ENCODE measurements at regions not wholly inside any gene's neighbourhood (a gene's known extent, or its start where the extent isn't known, plus 50 kb on each side); places are given as distances from the start of the nearest gene placed in this dataset.

DNA sequence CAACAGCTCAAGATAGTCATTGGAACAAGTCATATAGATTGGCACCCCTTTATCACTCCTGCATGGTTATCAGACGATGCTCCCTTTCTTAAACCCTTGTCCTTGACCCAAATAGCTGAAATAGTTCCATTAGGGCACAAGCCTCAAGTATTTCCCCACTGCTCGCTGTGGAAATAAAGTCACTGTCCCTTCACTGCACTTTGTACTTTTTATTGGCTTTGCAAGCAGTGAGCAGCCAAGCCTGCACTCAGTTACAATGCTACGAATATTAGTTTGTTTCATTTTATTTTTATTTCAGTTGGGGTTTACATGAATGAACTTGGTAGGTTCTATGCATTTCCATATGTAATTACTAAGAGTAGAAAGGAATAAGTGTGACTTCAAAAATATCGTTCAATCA lies 1176.4 kb downstream of the BRINP3 start:
- TF ChIP-seq, protein P1, sequence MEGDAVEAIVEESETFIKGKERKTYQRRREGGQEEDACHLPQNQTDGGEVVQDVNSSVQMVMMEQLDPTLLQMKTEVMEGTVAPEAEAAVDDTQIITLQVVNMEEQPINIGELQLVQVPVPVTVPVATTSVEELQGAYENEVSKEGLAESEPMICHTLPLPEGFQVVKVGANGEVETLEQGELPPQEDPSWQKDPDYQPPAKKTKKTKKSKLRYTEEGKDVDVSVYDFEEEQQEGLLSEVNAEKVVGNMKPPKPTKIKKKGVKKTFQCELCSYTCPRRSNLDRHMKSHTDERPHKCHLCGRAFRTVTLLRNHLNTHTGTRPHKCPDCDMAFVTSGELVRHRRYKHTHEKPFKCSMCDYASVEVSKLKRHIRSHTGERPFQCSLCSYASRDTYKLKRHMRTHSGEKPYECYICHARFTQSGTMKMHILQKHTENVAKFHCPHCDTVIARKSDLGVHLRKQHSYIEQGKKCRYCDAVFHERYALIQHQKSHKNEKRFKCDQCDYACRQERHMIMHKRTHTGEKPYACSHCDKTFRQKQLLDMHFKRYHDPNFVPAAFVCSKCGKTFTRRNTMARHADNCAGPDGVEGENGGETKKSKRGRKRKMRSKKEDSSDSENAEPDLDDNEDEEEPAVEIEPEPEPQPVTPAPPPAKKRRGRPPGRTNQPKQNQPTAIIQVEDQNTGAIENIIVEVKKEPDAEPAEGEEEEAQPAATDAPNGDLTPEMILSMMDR (IDR thresholded peaks at IDR 0.05) = no peak
- no peak for TF ChIP-seq POLR2A (IDR thresholded peaks at IDR 0.05)

Measured in body of pancreas (tissue), 4 donors.